GM12878 (cell line): ENCODE measurements at regions not wholly inside any gene's neighbourhood (a gene's known extent, or its start where the extent isn't known, plus 50 kb on each side); places are given as distances from the start of the nearest gene placed in this dataset.

Experiments
- ATAC-seq: fragments of 200-7000 bp; cut with Tn5 transposase; 3 replicates; pipeline ENCODE4 v1.9.1; 2020; ENCODE audit warnings: mild to moderate bottlenecking, moderate library complexity
- BruUV-seq: library from RNA; stranded (reverse); fragments of 400-500 nt; replicated peaks from 2 replicates; lab custom pipeline; 2021; lab: Mats Ljungman, UMichigan
- CTCF ChIA-PET: fragments of 300-600 bp; sonication (Branson Sonifier 250); formaldehyde crosslinking; extraction: SDS; loops from one replicate; lab custom pipeline; 2021; ENCODE audit warnings: inconsistent platforms; lab: Yijun Ruan, JAX
- POLR2A ChIA-PET: fragments of 350-600 bp; formaldehyde crosslinking; extraction: SDS; loops from one replicate; lab custom pipeline; 2021; ENCODE audit warnings: inconsistent platforms; lab: Charles Lee
- RAD21 ChIA-PET: fragments of 300-600 bp; sonication (Branson Sonifier 250); formaldehyde crosslinking; loops from one replicate; lab custom pipeline; 2023; ENCODE audit warnings: antibody characterized with exemption; ENCODE audit not compliant: unreplicated experiment; lab: Charles Lee
- SMC1A ChIA-PET: fragments of 300-600 bp; sonication (Branson Sonifier 250); formaldehyde crosslinking; loops from one replicate; lab custom pipeline; 2023; ENCODE audit not compliant: unreplicated experiment, uncharacterized antibody; lab: Charles Lee
- DNase-seq: peaks from one replicate; pipeline ENCODE4 v3.0.0-alpha.2; 2011; ENCODE audit warnings: low read depth, low spot score
- FAIRE-seq: peaks from 3 replicates; lab custom pipeline; 2011; peaks lifted over from hg19 to GRCh38; lab: Jason Lieb, UNC
- H2AFZ ChIP-seq: 2 replicates; pipeline ENCODE4 v1.6.0; 2011; ENCODE audit warnings: low read depth, low read length, control low read depth; ENCODE audit not compliant: control insufficient read depth
- H3K27ac ChIP-seq: 2 replicates; pipeline ENCODE4 v1.5.1; 2011; ENCODE audit warnings: control low read depth; ENCODE audit not compliant: control insufficient read depth, insufficient read depth
- H3K27me3 ChIP-seq, 2 experiments: replicated peaks in 1 of 2; 2 replicates each; pipeline versions ENCODE4 v1.6.0 to v1.6.1; 2011; ENCODE audit warnings: low read length in 1 of 2; ENCODE audit not compliant: control insufficient read depth in 2 of 2, insufficient read depth in 2 of 2
- H3K36me3 ChIP-seq, 2 experiments: 2 replicates each; pipeline ENCODE4 v1.5.1; 2011; ENCODE audit warnings: low read length in 1 of 2; ENCODE audit not compliant: control insufficient read depth in 2 of 2, insufficient read depth in 2 of 2
- H3K4me1 ChIP-seq: 2 replicates; pipeline ENCODE4 v1.6.1; 2011; ENCODE audit warnings: mild to moderate bottlenecking, low read length, moderate library complexity, mixed read lengths; ENCODE audit not compliant: control insufficient read depth, insufficient read depth
- H3K4me2 ChIP-seq: 2 replicates; pipeline ENCODE4 v1.6.0; 2011; ENCODE audit warnings: control low read depth; ENCODE audit not compliant: control insufficient read depth, insufficient read depth
- H3K4me3 ChIP-seq: fragments of 200-600 bp; sonication (generic); 2 replicates; pipeline ENCODE4 v1.5.1; 2016
- H3K79me2 ChIP-seq: 2 replicates; pipeline ENCODE4 v1.6.0; 2011; ENCODE audit warnings: low read length; ENCODE audit not compliant: control insufficient read depth, insufficient read depth
- H3K9ac ChIP-seq: 2 replicates; pipeline ENCODE4 v1.8.0; 2011; ENCODE audit warnings: low read length, control low read depth, mixed read lengths; ENCODE audit not compliant: control insufficient read depth, insufficient read depth
- H3K9me3 ChIP-seq: replicated peaks from 3 replicates; pipeline ENCODE4 v1.5.1; 2011; ENCODE audit warnings: mild to moderate bottlenecking, low read length; ENCODE audit not compliant: control insufficient read depth, insufficient read depth
- H4K20me1 ChIP-seq: 2 replicates; pipeline ENCODE4 v1.6.0; 2011; ENCODE audit not compliant: control insufficient read depth, insufficient read depth
- BHLHE40 ChIP-seq, 2 experiments: fragments of 450-650 bp in 1 of 2; IDR thresholded peaks; 2 replicates each; pipeline ENCODE4 v1.6.1; 2011 to 2017; ENCODE audit warnings: low read depth in 2 of 2, borderline replicate concordance in 1 of 2, improper control_type of control experiment in 1 of 2, low read length in 1 of 2, mild to moderate bottlenecking in 1 of 2
- NRF1 ChIP-seq: conservative IDR thresholded peaks from 2 replicates; pipeline ENCODE4 v1.6.1; 2011; ENCODE audit warnings: mild to moderate bottlenecking, low read depth, low read length, improper control_type of control experiment
- PML ChIP-seq: IDR thresholded peaks from 2 replicates; pipeline ENCODE4 v1.6.1; 2012; ENCODE audit warnings: low read length, inconsistent platforms
- SREBF2 ChIP-seq: IDR thresholded peaks from 2 replicates; pipeline ENCODE4 v1.6.1; 2012; ENCODE audit warnings: mild to moderate bottlenecking, low read length
- TBL1XR1 ChIP-seq: IDR thresholded peaks from 2 replicates; pipeline ENCODE4 v1.6.1; 2012; ENCODE audit warnings: low read depth, low read length, improper control_type of control experiment
- ZNF274 ChIP-seq: IDR thresholded peaks from one replicate; pipeline ENCODE4 v1.8.0; 2011; ENCODE audit not compliant: insufficient read length, insufficient read depth
- WGBS: methylation state at CpG from one replicate; pipeline ENCODE4 v1.1.6; 2016; ENCODE audit warnings: low lambda C conversion rate; ENCODE audit not compliant: insufficient replicate concordance, insufficient coverage; ENCODE audit errors: missing lambda C conversion rate; 5-methylcytosine and 5-hydroxymethylcytosine counted together
- in situ Hi-C: fragments of 300-500 bp; cut with MboI; formaldehyde crosslinking; loops from 9 replicates; pipeline ENCODE4 v1.14.3; 2018; ENCODE audit warnings: mixed read lengths
- intact Hi-C: fragments of 100-400 bp; cut with micrococcal nuclease; formaldehyde crosslinking; loops from one replicate; pipeline ENCODE4 v1.14.2; 2022; ENCODE audit not compliant: unreplicated experiment
- TF ChIP-seq, protein P1 (sequence below): fragments of 450-650 bp; IDR thresholded peaks from 2 replicates; pipeline ENCODE4 v1.6.1; 2017; ENCODE audit warnings: mild to moderate bottlenecking, moderate library complexity

DNA sequence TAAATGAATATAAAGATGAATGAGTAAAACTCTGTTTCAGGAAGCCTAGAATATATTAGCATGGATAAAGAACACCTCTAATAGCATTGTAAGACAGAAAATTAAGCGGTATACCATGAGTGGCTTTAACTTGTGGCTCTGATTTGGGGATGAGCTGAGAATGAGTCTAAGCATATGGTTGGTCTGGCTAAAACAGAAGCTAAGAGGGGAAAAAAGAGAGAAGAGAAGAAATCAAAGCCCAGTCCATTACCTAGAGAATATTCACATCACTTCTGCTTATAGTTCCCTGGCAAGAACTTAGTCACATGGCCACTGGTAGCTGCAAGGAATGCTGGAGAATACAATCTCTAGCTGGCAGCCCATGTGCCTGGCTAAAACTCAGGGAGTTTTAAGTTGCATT is 414.5 kb downstream of the PRDM5 start:
- H3K4me1 ChIP-seq: no peaks in the 10 kb centered on the region
- H3K4me2 ChIP-seq: no peak overlapping the region
- CTCF ChIA-PET: interaction anchor here (0.9 kb wide), 1 partner anchor 19 kb away, joined by 3 read pairs; no protein-coding TSS in a partner anchor
- H3K79me2 ChIP-seq: no peaks in the 10 kb centered on the region
- RAD21 ChIA-PET: no interaction called here
- no peak overlapping the region for H3K4me3 ChIP-seq
- intact Hi-C loops: no loop called here
- SMC1A ChIA-PET: interaction anchor here (0.7 kb wide), 1 partner anchor 250 kb away, joined by 3 read pairs; no protein-coding TSS in a partner anchor
- H2AFZ ChIP-seq: no peak overlapping the region
- no peak for ATAC-seq
- POLR2A ChIA-PET: no interaction called here
- H4K20me1 ChIP-seq: no peaks in the 10 kb centered on the region
- in situ Hi-C loops: no loop called here
- FAIRE-seq: no peak
- 85% methylated on average over 1 of the region's 1 CpG for WGBS
- H3K27me3 ChIP-seq: no peaks in the 10 kb centered on the region
- no peak for DNase-seq
- no TSS peak for BruUV-seq
- H3K36me3 ChIP-seq: no peaks in the 10 kb centered on the region
- no peak overlapping the region for H3K9ac ChIP-seq
- no peaks in the 10 kb centered on the region for H3K9me3 ChIP-seq
- no peak overlapping the region for H3K27ac ChIP-seq
- TF ChIP-seq, protein P1, sequence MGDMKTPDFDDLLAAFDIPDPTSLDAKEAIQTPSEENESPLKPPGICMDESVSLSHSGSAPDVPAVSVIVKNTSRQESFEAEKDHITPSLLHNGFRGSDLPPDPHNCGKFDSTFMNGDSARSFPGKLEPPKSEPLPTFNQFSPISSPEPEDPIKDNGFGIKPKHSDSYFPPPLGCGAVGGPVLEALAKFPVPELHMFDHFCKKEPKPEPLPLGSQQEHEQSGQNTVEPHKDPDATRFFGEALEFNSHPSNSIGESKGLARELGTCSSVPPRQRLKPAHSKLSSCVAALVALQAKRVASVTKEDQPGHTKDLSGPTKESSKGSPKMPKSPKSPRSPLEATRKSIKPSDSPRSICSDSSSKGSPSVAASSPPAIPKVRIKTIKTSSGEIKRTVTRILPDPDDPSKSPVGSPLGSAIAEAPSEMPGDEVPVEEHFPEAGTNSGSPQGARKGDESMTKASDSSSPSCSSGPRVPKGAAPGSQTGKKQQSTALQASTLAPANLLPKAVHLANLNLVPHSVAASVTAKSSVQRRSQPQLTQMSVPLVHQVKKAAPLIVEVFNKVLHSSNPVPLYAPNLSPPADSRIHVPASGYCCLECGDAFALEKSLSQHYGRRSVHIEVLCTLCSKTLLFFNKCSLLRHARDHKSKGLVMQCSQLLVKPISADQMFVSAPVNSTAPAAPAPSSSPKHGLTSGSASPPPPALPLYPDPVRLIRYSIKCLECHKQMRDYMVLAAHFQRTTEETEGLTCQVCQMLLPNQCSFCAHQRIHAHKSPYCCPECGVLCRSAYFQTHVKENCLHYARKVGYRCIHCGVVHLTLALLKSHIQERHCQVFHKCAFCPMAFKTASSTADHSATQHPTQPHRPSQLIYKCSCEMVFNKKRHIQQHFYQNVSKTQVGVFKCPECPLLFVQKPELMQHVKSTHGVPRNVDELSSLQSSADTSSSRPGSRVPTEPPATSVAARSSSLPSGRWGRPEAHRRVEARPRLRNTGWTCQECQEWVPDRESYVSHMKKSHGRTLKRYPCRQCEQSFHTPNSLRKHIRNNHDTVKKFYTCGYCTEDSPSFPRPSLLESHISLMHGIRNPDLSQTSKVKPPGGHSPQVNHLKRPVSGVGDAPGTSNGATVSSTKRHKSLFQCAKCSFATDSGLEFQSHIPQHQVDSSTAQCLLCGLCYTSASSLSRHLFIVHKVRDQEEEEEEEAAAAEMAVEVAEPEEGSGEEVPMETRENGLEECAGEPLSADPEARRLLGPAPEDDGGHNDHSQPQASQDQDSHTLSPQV: no peak
- TF ChIP-seq ZNF274 (no peak), NRF1 (no peak), PML (no peak), TBL1XR1 (no peak), SREBF2 (no peak), BHLHE40 (IDR thresholded peaks at IDR 0.05; ENCODE audit: borderline replicate concordance in 1 of 2, low read depth in 2 of 2, low read length in 1 of 2) (no peak)
